DOHH2 (cell line): ENCODE measurements at regions not wholly inside any gene's neighbourhood (a gene's known extent, or its start where the extent isn't known, plus 50 kb on each side); places are given as distances from the start of the nearest gene placed in this dataset.

Experiments used
- H3F3A ChIP-seq: fragments of 200-600 bp; sonication (generic), shearing (Covaris generic); 2 replicates; pipeline ENCODE4 v1.6.0; 2016; ENCODE audit warnings: antibody characterized with exemption, mild to moderate bottlenecking; ENCODE audit not compliant: control insufficient read depth, insufficient read depth
- H3K27ac ChIP-seq: fragments of 200-600 bp; sonication (generic); 2 replicates; pipeline ENCODE4 v1.5.1; 2014; ENCODE audit warnings: low read depth, mild to moderate bottlenecking, low read length, moderate library complexity
- H3K27me3 ChIP-seq: fragments of 200-600 bp; sonication (generic); 2 replicates; pipeline ENCODE4 v1.6.1; 2014; ENCODE audit warnings: mild to moderate bottlenecking, low read length, mixed read lengths; ENCODE audit not compliant: control insufficient read depth
- H3K36me3 ChIP-seq: fragments of 200-600 bp; sonication (generic); 2 replicates; pipeline ENCODE4 v1.6.1; 2014; ENCODE audit warnings: mild to moderate bottlenecking, low read length, moderate library complexity, mixed read lengths; ENCODE audit not compliant: control insufficient read depth
- H3K4me1 ChIP-seq: fragments of 200-600 bp; sonication (generic); 2 replicates; pipeline ENCODE4 v1.6.1; 2014; ENCODE audit warnings: mild to moderate bottlenecking, low read length, mixed read lengths; ENCODE audit not compliant: control insufficient read depth
- H3K4me2 ChIP-seq: fragments of 200-600 bp; sonication (generic); 2 replicates; pipeline ENCODE4 v1.6.0; 2014; ENCODE audit warnings: mild to moderate bottlenecking, low read length, moderate library complexity
- H3K4me3 ChIP-seq: fragments of 200-600 bp; sonication (generic); 2 replicates; pipeline ENCODE4 v1.5.1; 2014; ENCODE audit warnings: mild to moderate bottlenecking, low read length, mixed read lengths
- H3K79me2 ChIP-seq: fragments of 200-600 bp; sonication (generic); 2 replicates; pipeline ENCODE4 v1.6.1; 2014; ENCODE audit warnings: mild to moderate bottlenecking, low read length, mixed read lengths; ENCODE audit not compliant: control insufficient read depth
- H3K9me2 ChIP-seq: fragments of 200-600 bp; sonication (generic); replicated peaks from 2 replicates; pipeline ENCODE4 v1.6.1; 2014; ENCODE audit warnings: mild to moderate bottlenecking, low read length, mixed read lengths; ENCODE audit not compliant: control insufficient read depth
- H3K9me3 ChIP-seq: fragments of 200-600 bp; sonication (generic); 2 replicates; pipeline ENCODE4 v1.6.1; 2014; ENCODE audit warnings: antibody characterized with exemption, low read length, mixed read lengths; ENCODE audit not compliant: control insufficient read depth, insufficient read depth
- H4K20me1 ChIP-seq: fragments of 200-600 bp; sonication (generic); 2 replicates; pipeline ENCODE4 v1.6.0; 2014; ENCODE audit warnings: low read depth, mild to moderate bottlenecking, antibody characterized with exemption, low read length, moderate library complexity; ENCODE audit not compliant: control insufficient read depth, insufficient read depth
- CTCF ChIP-seq: fragments of 200-600 bp; sonication (generic); IDR thresholded peaks from one replicate; pipeline ENCODE4 v1.5.1; 2014; ENCODE audit warnings: antibody characterized with exemption, mild to moderate bottlenecking, low read depth, low read length; ENCODE audit not compliant: poor library complexity, severe bottlenecking
- EZH2phosphoT487 ChIP-seq: fragments of 200-600 bp; sonication (generic); IDR thresholded peaks from 2 replicates; pipeline ENCODE4 v1.6.1; 2017; ENCODE audit warnings: borderline replicate concordance, mild to moderate bottlenecking, antibody characterized with exemption, low read length, moderate library complexity, mixed read lengths

GRCh38 chr17:72332367-72332766 is 211.5 kb downstream of the SOX9 start:
- Histone ChIP-seq H3K9me3 (no peaks in the 10 kb centered on the region), H3K4me3 (no peak overlapping the region), H3F3A (no peaks in the 10 kb centered on the region), H3K4me2 (no peak overlapping the region), H3K4me1 (no peaks in the 10 kb centered on the region), H4K20me1 (no peaks in the 10 kb centered on the region), H3K27me3 (no peaks in the 10 kb centered on the region; the same call in 1 of the 2 replicates), H3K27ac (no peak overlapping the region), H3K79me2 (no peaks in the 10 kb centered on the region), H3K9me2 (no peaks in the 10 kb centered on the region), H3K36me3 (no peaks in the 10 kb centered on the region)
- no peak for TF ChIP-seq CTCF
- no peak for TF ChIP-seq EZH2phosphoT487

GRCh38 chr17:72333570-72333969 is 212.8 kb downstream of the SOX9 start:
- Histone ChIP-seq H3K9me2 (no peaks in the 10 kb centered on the region), H3K27me3 (no peaks in the 10 kb centered on the region; the same call in 1 of the 2 replicates), H3K79me2 (no peaks in the 10 kb centered on the region), H3F3A (no peaks in the 10 kb centered on the region), H3K9me3 (no peaks in the 10 kb centered on the region), H4K20me1 (no peaks in the 10 kb centered on the region), H3K4me3 (no peak overlapping the region), H3K27ac (no peak overlapping the region), H3K36me3 (no peaks in the 10 kb centered on the region), H3K4me1 (no peaks in the 10 kb centered on the region), H3K4me2 (no peak overlapping the region)
- TF ChIP-seq EZH2phosphoT487 (no peak), CTCF (no peak)

GRCh38 chr17:72334205-72334604 is 213.4 kb downstream of the SOX9 start:
- Histone ChIP-seq H3K9me2 (no peaks in the 10 kb centered on the region), H3K27me3 (no peaks in the 10 kb centered on the region; the same call in 1 of the 2 replicates), H3K27ac (no peak overlapping the region), H3K4me1 (no peaks in the 10 kb centered on the region), H3K4me3 (no peak overlapping the region), H3K4me2 (no peak overlapping the region), H3K9me3 (no peaks in the 10 kb centered on the region), H3K79me2 (no peaks in the 10 kb centered on the region), H4K20me1 (no peaks in the 10 kb centered on the region), H3K36me3 (no peaks in the 10 kb centered on the region), H3F3A (no peaks in the 10 kb centered on the region)
- TF ChIP-seq CTCF: no peak
- TF ChIP-seq EZH2phosphoT487: no peak
